ENCODE measurements at regions not wholly inside any gene's neighbourhood (a gene's known extent, or its start where the extent isn't known, plus 50 kb on each side); places are given as distances from the start of the nearest gene placed in this dataset.

DNA sequence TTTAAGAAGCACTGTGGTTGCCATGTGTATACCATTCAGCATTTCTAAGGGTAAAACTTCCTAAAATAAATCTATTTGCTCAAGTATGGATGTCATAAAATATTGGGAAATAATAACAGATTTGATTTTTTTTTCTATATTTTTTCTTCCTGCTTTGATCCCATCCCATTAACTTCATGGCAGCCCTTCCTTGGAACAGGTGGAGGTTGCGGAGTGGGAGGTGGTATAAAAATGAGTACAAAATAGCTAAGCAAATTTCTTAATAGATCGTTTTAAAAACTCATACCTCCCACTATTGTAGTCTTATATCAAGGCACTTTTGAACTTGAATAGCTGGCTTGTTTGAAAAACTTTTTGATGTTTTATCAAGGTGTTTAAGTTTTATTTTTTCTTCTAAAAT lies 152.1 kb upstream of the KYNU start:
- DNase-seq (no peak), ATAC-seq (no peak)
- Mint-ChIP-seq H3K4me3 (no peak overlapping the region), H3K27ac (no peak overlapping the region), H3K4me1 (ENCODE audit: low read depth) (no peaks in the 10 kb centered on the region), H3K27me3 (no peaks in the 10 kb centered on the region), H3K9me3 (no peaks in the 10 kb centered on the region), H3K36me3 (ENCODE audit: low read depth) (no peaks in the 10 kb centered on the region)
- CTCF ChIA-PET = no interaction called here
- TF ChIP-seq, protein P1, sequence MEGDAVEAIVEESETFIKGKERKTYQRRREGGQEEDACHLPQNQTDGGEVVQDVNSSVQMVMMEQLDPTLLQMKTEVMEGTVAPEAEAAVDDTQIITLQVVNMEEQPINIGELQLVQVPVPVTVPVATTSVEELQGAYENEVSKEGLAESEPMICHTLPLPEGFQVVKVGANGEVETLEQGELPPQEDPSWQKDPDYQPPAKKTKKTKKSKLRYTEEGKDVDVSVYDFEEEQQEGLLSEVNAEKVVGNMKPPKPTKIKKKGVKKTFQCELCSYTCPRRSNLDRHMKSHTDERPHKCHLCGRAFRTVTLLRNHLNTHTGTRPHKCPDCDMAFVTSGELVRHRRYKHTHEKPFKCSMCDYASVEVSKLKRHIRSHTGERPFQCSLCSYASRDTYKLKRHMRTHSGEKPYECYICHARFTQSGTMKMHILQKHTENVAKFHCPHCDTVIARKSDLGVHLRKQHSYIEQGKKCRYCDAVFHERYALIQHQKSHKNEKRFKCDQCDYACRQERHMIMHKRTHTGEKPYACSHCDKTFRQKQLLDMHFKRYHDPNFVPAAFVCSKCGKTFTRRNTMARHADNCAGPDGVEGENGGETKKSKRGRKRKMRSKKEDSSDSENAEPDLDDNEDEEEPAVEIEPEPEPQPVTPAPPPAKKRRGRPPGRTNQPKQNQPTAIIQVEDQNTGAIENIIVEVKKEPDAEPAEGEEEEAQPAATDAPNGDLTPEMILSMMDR (IDR thresholded peaks at IDR 0.05) = no peak
- POLR2A ChIA-PET = no interaction called here
- intact Hi-C loops (cut with micrococcal nuclease) = no loop called here

DNA sequence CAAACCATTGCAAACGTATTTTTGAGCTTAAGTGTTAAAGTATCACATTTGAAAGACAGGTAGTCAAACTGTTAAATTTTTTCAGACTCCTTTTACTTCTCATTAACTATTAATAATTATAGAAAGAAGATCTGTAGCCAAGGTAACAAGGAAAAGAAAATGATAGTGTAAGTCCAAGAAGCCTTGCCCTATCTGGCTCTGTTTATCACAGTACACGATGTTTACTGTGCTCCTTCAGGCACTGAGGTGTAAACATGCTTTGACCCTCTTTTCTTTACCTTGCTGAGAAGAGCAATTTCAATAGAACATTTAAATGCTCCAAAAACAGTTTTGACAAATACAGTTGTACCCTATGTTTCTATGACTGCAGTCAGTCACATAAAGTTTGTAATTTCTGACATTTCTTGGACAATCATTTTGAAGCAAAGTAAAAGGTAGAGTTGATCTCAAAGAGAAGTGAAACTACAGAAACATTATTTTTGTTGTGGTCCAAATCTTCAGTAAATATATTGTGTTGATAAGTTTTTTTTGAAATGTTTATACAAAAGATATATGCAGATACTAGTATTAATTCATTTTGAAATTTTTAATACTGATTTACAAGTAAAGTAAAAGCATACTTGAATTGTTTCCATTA lies 152.6 kb upstream of the KYNU start:
- H3K36me3 Mint-ChIP-seq (ENCODE audit: low read depth) = no peaks in the 10 kb centered on the region
- CTCF ChIA-PET = no interaction called here
- no peak overlapping the region for H3K4me3 Mint-ChIP-seq
- DNase-seq = no peak
- H3K27ac Mint-ChIP-seq = no peak overlapping the region
- H3K4me1 Mint-ChIP-seq (ENCODE audit: low read depth) = no peaks in the 10 kb centered on the region
- no peak for ATAC-seq
- TF ChIP-seq, protein P1 (IDR thresholded peaks at IDR 0.05) = no peak
- no peaks in the 10 kb centered on the region for H3K27me3 Mint-ChIP-seq
- intact Hi-C loops (cut with micrococcal nuclease) = no loop called here
- H3K9me3 Mint-ChIP-seq = no peaks in the 10 kb centered on the region
- POLR2A ChIA-PET = no interaction called here

DNA sequence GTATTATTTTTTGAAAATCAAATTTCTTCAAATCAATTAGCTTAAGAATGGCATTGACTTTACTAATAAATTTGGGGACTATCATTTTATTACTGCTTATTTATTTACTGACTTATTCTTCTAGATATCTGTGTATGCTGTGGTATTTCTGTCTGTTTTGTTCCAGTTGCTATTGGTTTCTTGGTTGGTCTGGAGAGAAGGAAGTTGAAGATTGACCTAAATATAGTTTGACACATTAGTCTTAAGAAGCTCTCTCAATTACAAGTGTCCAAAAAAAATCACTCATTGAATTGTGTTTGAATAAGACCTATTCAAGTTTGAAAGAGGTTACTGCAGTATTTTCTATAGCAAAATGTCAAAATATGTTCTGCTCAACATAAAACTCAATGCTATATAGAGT lies 153.3 kb upstream of the KYNU start:
- Mint-ChIP-seq H3K27me3 (no peaks in the 10 kb centered on the region), H3K4me1 (ENCODE audit: low read depth) (no peaks in the 10 kb centered on the region), H3K4me3 (no peak overlapping the region), H3K27ac (no peak overlapping the region), H3K9me3 (no peaks in the 10 kb centered on the region), H3K36me3 (ENCODE audit: low read depth) (no peaks in the 10 kb centered on the region)
- TF ChIP-seq, protein P1 (IDR thresholded peaks at IDR 0.05) = no peak
- CTCF ChIA-PET = no interaction called here
- DNase-seq = no peak
- POLR2A ChIA-PET = no interaction called here
- intact Hi-C loops (cut with micrococcal nuclease) = no loop called here
- ATAC-seq = no peak

DNA sequence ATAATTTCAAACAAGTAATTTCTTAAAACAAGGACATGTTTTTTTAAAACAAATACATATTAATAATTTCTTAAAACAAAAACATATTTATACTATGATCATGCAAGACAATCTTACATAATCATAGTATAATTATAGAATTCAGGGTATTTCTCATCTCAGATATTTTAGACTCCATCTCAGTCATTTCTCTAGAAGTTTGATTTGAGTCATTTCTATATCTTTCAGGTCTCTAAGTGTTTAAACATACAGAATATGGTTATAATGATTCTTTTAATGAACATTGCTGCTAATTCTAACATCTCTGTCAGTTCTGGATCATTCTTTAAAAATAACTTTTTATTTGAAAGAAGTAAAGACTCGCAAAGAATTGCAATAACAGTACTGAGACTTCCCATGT lies 154.2 kb upstream of the KYNU start:
- TF ChIP-seq, protein P1 (IDR thresholded peaks at IDR 0.05) = no peak
- Mint-ChIP-seq H3K4me3 (no peak overlapping the region), H3K36me3 (ENCODE audit: low read depth) (no peaks in the 10 kb centered on the region), H3K9me3 (no peaks in the 10 kb centered on the region), H3K27me3 (no peaks in the 10 kb centered on the region), H3K27ac (no peak overlapping the region), H3K4me1 (ENCODE audit: low read depth) (no peaks in the 10 kb centered on the region)
- ATAC-seq = no peak
- intact Hi-C loops (cut with micrococcal nuclease) = no loop called here
- ChIA-PET POLR2A (no interaction called here), CTCF (no interaction called here)
- no peak for DNase-seq

DNA sequence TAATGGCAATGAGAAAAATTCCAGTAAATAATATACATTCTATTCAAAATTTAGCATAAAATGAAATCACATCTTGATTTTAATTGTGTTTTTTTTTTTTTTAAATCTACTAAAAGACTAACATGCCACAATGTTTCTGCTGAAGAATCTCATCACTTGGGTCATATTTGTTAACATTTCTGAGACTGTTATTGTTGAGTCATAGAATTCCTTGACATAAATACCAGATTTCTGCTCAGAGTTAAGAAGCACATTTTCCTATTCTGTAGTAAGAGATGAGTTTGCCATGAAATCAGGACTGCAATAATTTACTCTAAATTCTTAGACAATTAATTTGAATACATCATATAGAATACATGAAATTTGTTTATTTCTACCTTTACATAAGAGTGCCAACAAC lies 154.9 kb upstream of the KYNU start:
- CTCF ChIA-PET = no interaction called here
- H3K36me3 Mint-ChIP-seq (ENCODE audit: low read depth) = no peaks in the 10 kb centered on the region
- POLR2A ChIA-PET = no interaction called here
- ATAC-seq (no peak), DNase-seq (no peak)
- intact Hi-C loops (cut with micrococcal nuclease) = no loop called here
- H3K27ac Mint-ChIP-seq = no peak overlapping the region
- H3K9me3 Mint-ChIP-seq = no peaks in the 10 kb centered on the region
- H3K4me3 Mint-ChIP-seq = no peak overlapping the region
- H3K27me3 Mint-ChIP-seq = no peaks in the 10 kb centered on the region
- TF ChIP-seq, protein P1 (IDR thresholded peaks at IDR 0.05) = no peak
- H3K4me1 Mint-ChIP-seq (ENCODE audit: low read depth) = no peaks in the 10 kb centered on the region
